GM12878 (cell line): ENCODE measurements at regions not wholly inside any gene's neighbourhood (a gene's known extent, or its start where the extent isn't known, plus 50 kb on each side); places are given as distances from the start of the nearest gene placed in this dataset.

Source experiments
- ATAC-seq: fragments of 200-7000 bp; cut with Tn5 transposase; 3 replicates; pipeline ENCODE4 v1.9.1; 2020; ENCODE audit warnings: mild to moderate bottlenecking, moderate library complexity
- BruUV-seq: library from RNA; stranded (reverse); fragments of 400-500 nt; replicated peaks from 2 replicates; lab custom pipeline; 2021; lab: Mats Ljungman, UMichigan
- CTCF ChIA-PET: fragments of 300-600 bp; sonication (Branson Sonifier 250); formaldehyde crosslinking; extraction: SDS; loops from one replicate; lab custom pipeline; 2021; ENCODE audit warnings: inconsistent platforms; lab: Yijun Ruan, JAX
- POLR2A ChIA-PET: fragments of 350-600 bp; formaldehyde crosslinking; extraction: SDS; loops from one replicate; lab custom pipeline; 2021; ENCODE audit warnings: inconsistent platforms; lab: Charles Lee
- RAD21 ChIA-PET: fragments of 300-600 bp; sonication (Branson Sonifier 250); formaldehyde crosslinking; loops from one replicate; lab custom pipeline; 2023; ENCODE audit warnings: antibody characterized with exemption; ENCODE audit not compliant: unreplicated experiment; lab: Charles Lee
- SMC1A ChIA-PET: fragments of 300-600 bp; sonication (Branson Sonifier 250); formaldehyde crosslinking; loops from one replicate; lab custom pipeline; 2023; ENCODE audit not compliant: unreplicated experiment, uncharacterized antibody; lab: Charles Lee
- DNase-seq: peaks from one replicate; pipeline ENCODE4 v3.0.0-alpha.2; 2011; ENCODE audit warnings: low read depth, low spot score
- FAIRE-seq: peaks from 3 replicates; lab custom pipeline; 2011; peaks lifted over from hg19 to GRCh38; lab: Jason Lieb, UNC
- H2AFZ ChIP-seq: 2 replicates; pipeline ENCODE4 v1.6.0; 2011; ENCODE audit warnings: low read depth, low read length, control low read depth; ENCODE audit not compliant: control insufficient read depth
- H3K27ac ChIP-seq: 2 replicates; pipeline ENCODE4 v1.5.1; 2011; ENCODE audit warnings: control low read depth; ENCODE audit not compliant: control insufficient read depth, insufficient read depth
- H3K27me3 ChIP-seq, 2 experiments: replicated peaks in 1 of 2; 2 replicates each; pipeline versions ENCODE4 v1.6.0 to v1.6.1; 2011; ENCODE audit warnings: low read length in 1 of 2; ENCODE audit not compliant: control insufficient read depth in 2 of 2, insufficient read depth in 2 of 2
- H3K36me3 ChIP-seq, 2 experiments: 2 replicates each; pipeline ENCODE4 v1.5.1; 2011; ENCODE audit warnings: low read length in 1 of 2; ENCODE audit not compliant: control insufficient read depth in 2 of 2, insufficient read depth in 2 of 2
- H3K4me1 ChIP-seq: 2 replicates; pipeline ENCODE4 v1.6.1; 2011; ENCODE audit warnings: mild to moderate bottlenecking, low read length, moderate library complexity, mixed read lengths; ENCODE audit not compliant: control insufficient read depth, insufficient read depth
- H3K4me2 ChIP-seq: 2 replicates; pipeline ENCODE4 v1.6.0; 2011; ENCODE audit warnings: control low read depth; ENCODE audit not compliant: control insufficient read depth, insufficient read depth
- H3K4me3 ChIP-seq: fragments of 200-600 bp; sonication (generic); 2 replicates; pipeline ENCODE4 v1.5.1; 2016
- H3K79me2 ChIP-seq: 2 replicates; pipeline ENCODE4 v1.6.0; 2011; ENCODE audit warnings: low read length; ENCODE audit not compliant: control insufficient read depth, insufficient read depth
- H3K9ac ChIP-seq: 2 replicates; pipeline ENCODE4 v1.8.0; 2011; ENCODE audit warnings: low read length, control low read depth, mixed read lengths; ENCODE audit not compliant: control insufficient read depth, insufficient read depth
- H3K9me3 ChIP-seq: replicated peaks from 3 replicates; pipeline ENCODE4 v1.5.1; 2011; ENCODE audit warnings: mild to moderate bottlenecking, low read length; ENCODE audit not compliant: control insufficient read depth, insufficient read depth
- H4K20me1 ChIP-seq: 2 replicates; pipeline ENCODE4 v1.6.0; 2011; ENCODE audit not compliant: control insufficient read depth, insufficient read depth
- LARP7 ChIP-seq: fragments of 450-650 bp; IDR thresholded peaks from 2 replicates; pipeline ENCODE4 v1.6.1; 2017; ENCODE audit warnings: mild to moderate bottlenecking
- MEF2B ChIP-seq: fragments of 450-650 bp; IDR thresholded peaks from 2 replicates; pipeline ENCODE4 v1.6.1; 2018; ENCODE audit warnings: mild to moderate bottlenecking, moderate library complexity; ENCODE audit not compliant: partially characterized antibody, poor library complexity, severe bottlenecking
- MYC ChIP-seq: IDR thresholded peaks from 2 replicates; pipeline ENCODE4 v1.6.1; 2011; ENCODE audit warnings: mild to moderate bottlenecking, low read length, moderate library complexity, inconsistent platforms; ENCODE audit not compliant: insufficient read depth, insufficient replicate concordance, insufficient read length, severe bottlenecking
- NFYA ChIP-seq: IDR thresholded peaks from 2 replicates; pipeline ENCODE4 v1.6.1; 2011; ENCODE audit warnings: low read depth, mild to moderate bottlenecking, low read length, improper control_type of control experiment, borderline replicate concordance
- NRF1 ChIP-seq: conservative IDR thresholded peaks from 2 replicates; pipeline ENCODE4 v1.6.1; 2011; ENCODE audit warnings: mild to moderate bottlenecking, low read depth, low read length, improper control_type of control experiment
- RUNX3 ChIP-seq: IDR thresholded peaks from 2 replicates; pipeline ENCODE4 v1.6.1; 2012; ENCODE audit warnings: low read length, inconsistent platforms
- SRF ChIP-seq, 2 experiments: IDR thresholded peaks; 2 replicates each; pipeline ENCODE4 v1.6.1; 2011; ENCODE audit warnings: low read depth in 2 of 2, low read length in 2 of 2, mild to moderate bottlenecking in 1 of 2, moderate library complexity in 1 of 2
- ZBED1 ChIP-seq: IDR thresholded peaks from 2 replicates; pipeline ENCODE4 v1.6.1; 2016; ENCODE audit warnings: borderline replicate concordance
- WGBS: methylation state at CpG from one replicate; pipeline ENCODE4 v1.1.6; 2016; ENCODE audit warnings: low lambda C conversion rate; ENCODE audit not compliant: insufficient replicate concordance, insufficient coverage; ENCODE audit errors: missing lambda C conversion rate; 5-methylcytosine and 5-hydroxymethylcytosine counted together
- in situ Hi-C: fragments of 300-500 bp; cut with MboI; formaldehyde crosslinking; loops from 9 replicates; pipeline ENCODE4 v1.14.3; 2018; ENCODE audit warnings: mixed read lengths
- intact Hi-C: fragments of 100-400 bp; cut with micrococcal nuclease; formaldehyde crosslinking; loops from one replicate; pipeline ENCODE4 v1.14.2; 2022; ENCODE audit not compliant: unreplicated experiment
- TF ChIP-seq, protein P1 (sequence below): IDR thresholded peaks from 2 replicates; pipeline ENCODE4 v1.6.1; 2011; ENCODE audit warnings: borderline replicate concordance, low read depth, mild to moderate bottlenecking, moderate library complexity, mixed read lengths, low read length; ENCODE audit not compliant: insufficient read depth; ENCODE audit errors: extremely low read length

GRCh38 chr14:61878931-61879330, 116.7 kb downstream of the SNAPC1 start:
- Histone ChIP-seq H3K79me2 (no peaks in the 10 kb centered on the region), H4K20me1 (no peaks in the 10 kb centered on the region), H3K9ac (no peak overlapping the region), H3K27me3 (no peaks in the 10 kb centered on the region), H2AFZ (no peak overlapping the region), H3K4me2 (no peak overlapping the region), H3K27ac (no peak overlapping the region), H3K4me1 (peaks cover 9% of the 10 kb centered on the region; the same call in 1 of the 2 replicates), H3K4me3 (no peak overlapping the region), H3K36me3 (no peaks in the 10 kb centered on the region), H3K9me3 (no peaks in the 10 kb centered on the region; the same call in 1 of the 3 replicates)
- intact Hi-C loops (no loop called here), in situ Hi-C loops (no loop called here)
- DNase-seq (no peak), FAIRE-seq (no peak), ATAC-seq (no peak)
- BruUV-seq: no TSS peak
- WGBS: 0% methylated on average over 1 of the region's 1 CpG
- ChIA-PET CTCF (interaction anchor here (0.7 to 3.2 kb wide), 3 partner anchors 12 to 203 kb away, joined by 3 to 19 read pairs (median 4); no protein-coding TSS in a partner anchor), RAD21 (no interaction called here), POLR2A (interaction anchor here (1.0 kb wide), 1 partner anchor 11 kb away, joined by 3 read pairs; no protein-coding TSS in a partner anchor), SMC1A (interaction anchor here (1.0 to 3.8 kb wide), 2 partner anchors 10 to 19 kb away, joined by 3 to 24 read pairs; no protein-coding TSS in a partner anchor)
- TF ChIP-seq MYC: no peak
- no peak for TF ChIP-seq NRF1
- TF ChIP-seq ZBED1: no peak
- TF ChIP-seq, protein P1, sequence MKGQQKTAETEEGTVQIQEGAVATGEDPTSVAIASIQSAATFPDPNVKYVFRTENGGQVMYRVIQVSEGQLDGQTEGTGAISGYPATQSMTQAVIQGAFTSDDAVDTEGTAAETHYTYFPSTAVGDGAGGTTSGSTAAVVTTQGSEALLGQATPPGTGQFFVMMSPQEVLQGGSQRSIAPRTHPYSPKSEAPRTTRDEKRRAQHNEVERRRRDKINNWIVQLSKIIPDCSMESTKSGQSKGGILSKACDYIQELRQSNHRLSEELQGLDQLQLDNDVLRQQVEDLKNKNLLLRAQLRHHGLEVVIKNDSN: no peak

GRCh38 chr14:61881046-61881445, 118.8 kb downstream of the SNAPC1 start:
- no peaks in the 10 kb centered on the region for H3K36me3 ChIP-seq
- no peak overlapping the region for H3K4me2 ChIP-seq
- H3K27ac ChIP-seq: no peak overlapping the region
- H3K9ac ChIP-seq: no peak overlapping the region
- POLR2A ChIA-PET: no interaction called here
- RAD21 ChIA-PET: no interaction called here
- no peak overlapping the region for H3K4me3 ChIP-seq
- H3K4me1 ChIP-seq: peaks cover 5% of the 10 kb centered on the region; the same call in 1 of the 2 replicates
- TF ChIP-seq NFYA (no peak), MEF2B (no peak), RUNX3 (no peak), SRF (IDR thresholded peaks at IDR 0.05; ENCODE audit: low read depth in 2 of 2, low read length in 2 of 2) (no peak), LARP7 (no peak)
- no peaks in the 10 kb centered on the region for H3K27me3 ChIP-seq
- no peaks in the 10 kb centered on the region for H4K20me1 ChIP-seq
- BruUV-seq: no TSS peak
- FAIRE-seq: no peak
- SMC1A ChIA-PET: no interaction called here
- no peaks in the 10 kb centered on the region for H3K79me2 ChIP-seq
- CTCF ChIA-PET: interaction anchor here (0.8 kb wide), 1 partner anchor 14 kb away, joined by 3 read pairs; no protein-coding TSS in a partner anchor
- no peaks in the 10 kb centered on the region; the same call in 2 of the 3 replicates for H3K9me3 ChIP-seq
- intact Hi-C loops: no loop called here
- no peak for DNase-seq
- H2AFZ ChIP-seq: no peak overlapping the region
- in situ Hi-C loops: no loop called here
- WGBS: 85% methylated on average over 1 of the region's 1 CpG
- ATAC-seq: no peak
